GM19455 (cell line): ENCODE measurements at regions not wholly inside any gene's neighbourhood (a gene's known extent, or its start where the extent isn't known, plus 50 kb on each side); places are given as distances from the start of the nearest gene placed in this dataset.
A peak's percentile ranks its signal among the peaks of the same experiment; 100 is the strongest.

Experiments used
- ATAC-seq: cut with Tn5 transposase; IDR thresholded peaks from one replicate; pipeline ENCODE4 v1.9.1; 2021; ENCODE audit not compliant: unreplicated experiment

GRCh38 chr7:142379201-142379885 is 121.5 kb upstream of the PRSS58 start:
- ATAC-seq, result no peak

GRCh38 chr7:142377567-142377966 is 119.7 kb upstream of the PRSS58 start:
- ATAC-seq, result no peak

- ATAC-seq, result no peak
Observed at GRCh38 chr7:142376356-142376997, 118.6 kb upstream of the PRSS58 start.

DNA sequence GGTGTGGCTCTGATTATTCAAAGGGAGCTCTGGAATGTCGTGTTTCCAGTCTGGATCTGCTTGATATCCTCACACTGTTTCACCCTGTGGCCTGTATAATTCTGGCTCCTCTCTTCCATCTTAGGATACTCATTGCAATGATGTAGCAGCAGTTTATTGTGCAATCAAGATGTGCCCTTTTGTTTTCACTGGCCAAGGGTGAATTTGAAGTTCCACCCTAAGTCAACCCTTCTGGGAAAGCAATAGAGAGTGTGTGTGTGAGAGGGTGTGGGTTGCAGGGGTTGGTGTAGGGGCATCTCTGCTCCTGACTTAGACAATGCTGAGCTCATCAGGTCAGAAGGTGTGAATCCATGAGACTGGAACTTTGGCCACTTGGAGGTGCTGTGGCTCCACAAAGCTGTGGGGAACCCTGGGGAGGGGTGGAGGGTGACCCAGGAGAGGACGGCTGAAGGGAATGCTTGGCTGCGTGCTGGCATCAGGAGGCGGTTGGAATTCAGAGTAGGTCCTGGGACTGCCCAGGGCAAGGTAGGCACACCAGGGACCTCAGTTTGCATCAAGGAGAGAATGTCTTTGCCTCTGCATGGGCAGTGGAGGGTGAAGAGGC is 118.0 kb upstream of the PRSS58 start:
- ATAC-seq, result no peak

DNA sequence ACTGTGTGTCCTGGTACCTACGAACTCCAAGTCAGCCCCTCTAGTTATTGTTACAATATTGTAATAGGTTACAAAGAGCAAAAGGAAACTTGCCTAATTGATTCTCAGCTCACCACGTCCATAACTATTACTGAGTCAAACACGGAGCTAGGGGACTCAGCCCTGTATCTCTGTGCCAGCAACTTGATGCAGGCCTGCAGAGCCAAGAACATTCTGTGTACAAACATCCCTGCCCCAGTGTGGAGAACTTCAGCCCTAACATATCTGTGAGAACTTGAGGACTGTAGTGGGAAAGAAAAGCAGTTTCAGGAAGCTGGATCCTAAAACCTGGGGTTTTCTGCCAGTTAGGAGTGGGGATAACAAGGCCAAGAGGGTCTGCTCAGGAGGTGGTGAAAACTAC is 114.9 kb upstream of the PRSS58 start:
- no peak for ATAC-seq

DNA sequence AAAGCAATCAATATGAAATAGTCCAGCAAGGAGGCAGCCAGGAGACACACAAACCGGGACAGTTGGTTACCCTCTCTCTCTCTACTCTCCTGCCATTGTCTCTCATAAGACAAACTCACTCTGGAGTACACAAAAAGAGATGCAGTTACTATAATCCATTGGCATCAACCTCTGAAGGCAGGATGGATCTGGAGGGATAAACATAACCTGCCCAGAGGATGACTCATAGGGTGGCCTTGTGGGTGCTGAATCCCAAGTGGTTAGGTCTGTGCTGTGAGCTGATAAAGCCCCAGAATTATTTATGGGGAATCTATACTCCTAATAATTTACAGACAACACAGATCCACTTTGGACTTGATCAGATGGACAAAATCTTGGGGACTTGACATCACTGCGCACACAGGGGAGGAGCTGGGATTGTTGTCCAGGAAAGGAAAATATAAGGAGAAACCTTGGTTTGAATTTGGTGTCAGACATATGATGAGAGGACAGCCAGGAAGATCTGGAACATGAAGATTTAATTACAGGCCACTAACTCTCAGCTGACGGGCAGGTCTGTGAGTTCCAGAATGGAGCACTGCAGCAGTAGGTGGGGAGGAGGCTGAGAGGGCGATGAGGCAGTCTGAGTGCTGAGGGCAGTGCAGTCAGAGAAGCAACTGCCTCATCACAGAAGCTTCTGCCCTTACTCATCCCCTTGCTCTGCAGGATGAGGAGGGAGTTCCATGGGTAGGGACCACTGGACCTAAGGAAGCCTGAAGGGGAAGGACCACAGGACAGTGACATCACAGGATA is 113.9 kb upstream of the PRSS58 start:
- no peak for ATAC-seq

DNA sequence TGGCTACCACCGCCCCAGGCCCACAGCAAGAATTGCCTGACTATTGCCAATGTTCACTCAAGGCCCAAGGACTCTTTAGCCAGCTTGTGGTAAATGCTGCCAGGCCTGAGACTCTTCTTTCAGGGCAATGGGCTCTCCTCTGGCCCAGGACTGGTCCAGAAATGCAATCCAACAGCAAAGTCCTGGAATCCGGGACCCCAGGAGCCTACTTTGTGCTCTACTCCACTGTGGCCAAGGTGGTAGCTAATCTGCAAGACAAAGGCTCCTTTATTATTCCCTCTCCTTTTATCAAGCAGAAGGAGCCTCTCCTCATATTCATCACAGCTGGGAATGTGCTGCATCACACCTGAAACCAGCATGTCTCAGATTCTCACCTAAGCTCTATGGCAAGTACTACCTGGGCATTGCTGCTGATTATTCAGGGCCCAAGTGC is 107.6 kb upstream of the PRSS58 start:
- ATAC-seq, result no peak

GRCh38 chr7:142364551-142364950 is 106.7 kb upstream of the PRSS58 start:
- no peak for ATAC-seq

- ATAC-seq, result no peak
Observed at GRCh38 chr7:142362349-142362748, 104.5 kb upstream of the PRSS58 start.

DNA sequence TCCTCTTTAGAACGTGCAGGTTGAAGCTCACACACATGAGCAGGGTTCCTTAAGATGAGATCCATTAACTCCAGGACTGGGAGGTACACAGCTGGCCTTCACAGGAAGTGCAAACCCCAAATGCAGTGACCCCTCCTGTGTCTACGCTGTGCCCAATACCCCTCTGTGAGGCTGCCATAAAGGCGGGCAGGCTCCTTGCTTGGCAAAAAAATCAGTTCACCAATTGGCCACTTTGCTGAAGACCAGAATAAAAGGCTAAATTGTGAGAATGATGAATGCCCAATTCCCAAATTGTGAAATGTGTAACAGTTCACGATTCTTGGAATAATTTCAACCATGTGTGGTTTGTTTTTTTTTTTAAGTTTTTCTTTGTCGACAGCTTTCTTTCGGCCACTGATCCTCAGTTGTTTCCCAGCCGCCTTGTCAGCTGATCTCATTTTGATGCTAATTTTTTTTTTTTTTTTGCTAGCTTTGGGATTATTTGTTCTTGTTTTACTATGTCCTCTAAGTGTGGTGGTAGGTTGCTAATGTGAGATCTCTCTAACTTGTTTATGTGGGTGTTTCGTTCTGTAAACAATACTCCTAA is 101.9 kb upstream of the PRSS58 start:
- no peak for ATAC-seq

- ATAC-seq, result peak; percentile 91
Observed at GRCh38 chr7:142357953-142358520, 100.2 kb upstream of the PRSS58 start.

DNA sequence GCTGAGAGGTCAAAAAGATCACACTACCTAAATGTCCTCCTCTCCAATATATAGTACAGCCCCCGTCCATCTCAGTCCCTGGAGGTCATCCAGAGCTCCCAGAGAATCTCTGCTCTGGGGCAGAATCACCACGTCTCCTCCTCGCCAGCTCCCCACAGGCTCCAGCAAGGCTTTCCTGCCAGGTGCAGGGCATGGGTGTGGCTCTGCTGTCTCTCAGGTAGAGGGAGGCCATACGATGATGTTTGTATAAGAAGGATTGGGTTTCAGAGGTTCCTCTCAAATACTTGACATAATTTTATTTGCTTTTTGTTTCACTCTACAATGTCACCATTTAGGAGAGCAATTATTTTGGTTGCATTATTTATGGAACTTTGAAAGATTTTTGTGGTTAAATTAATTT is 98.3 kb upstream of the PRSS58 start:
- no peak for ATAC-seq

- no peak for ATAC-seq
Observed at GRCh38 chr7:142355328-142355727, 97.5 kb upstream of the PRSS58 start.

- no peak for ATAC-seq
Observed at GRCh38 chr7:142353147-142354060, 95.5 kb upstream of the PRSS58 start.

GRCh38 chr7:142352543-142352942 is 94.7 kb upstream of the PRSS58 start:
- no peak for ATAC-seq

DNA sequence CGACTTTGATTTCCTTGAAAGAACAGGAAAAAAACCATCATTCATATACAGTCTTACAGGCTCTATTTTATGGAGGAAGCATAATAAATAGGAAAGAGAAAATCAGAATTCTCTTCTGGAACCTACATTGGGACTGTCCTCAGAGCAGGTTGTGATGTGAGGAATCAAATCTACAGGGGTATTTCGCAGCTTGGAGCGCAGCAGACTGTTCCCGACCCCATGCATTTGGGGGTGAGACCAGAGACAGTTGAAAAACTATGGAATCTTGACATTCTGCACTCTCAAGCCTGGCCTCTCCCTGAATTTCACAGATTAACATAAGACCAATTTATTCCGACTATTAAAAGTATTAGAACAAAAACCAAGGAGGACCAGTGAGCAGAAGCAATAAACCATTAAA is 93.3 kb upstream of the PRSS58 start:
- ATAC-seq, result no peak

DNA sequence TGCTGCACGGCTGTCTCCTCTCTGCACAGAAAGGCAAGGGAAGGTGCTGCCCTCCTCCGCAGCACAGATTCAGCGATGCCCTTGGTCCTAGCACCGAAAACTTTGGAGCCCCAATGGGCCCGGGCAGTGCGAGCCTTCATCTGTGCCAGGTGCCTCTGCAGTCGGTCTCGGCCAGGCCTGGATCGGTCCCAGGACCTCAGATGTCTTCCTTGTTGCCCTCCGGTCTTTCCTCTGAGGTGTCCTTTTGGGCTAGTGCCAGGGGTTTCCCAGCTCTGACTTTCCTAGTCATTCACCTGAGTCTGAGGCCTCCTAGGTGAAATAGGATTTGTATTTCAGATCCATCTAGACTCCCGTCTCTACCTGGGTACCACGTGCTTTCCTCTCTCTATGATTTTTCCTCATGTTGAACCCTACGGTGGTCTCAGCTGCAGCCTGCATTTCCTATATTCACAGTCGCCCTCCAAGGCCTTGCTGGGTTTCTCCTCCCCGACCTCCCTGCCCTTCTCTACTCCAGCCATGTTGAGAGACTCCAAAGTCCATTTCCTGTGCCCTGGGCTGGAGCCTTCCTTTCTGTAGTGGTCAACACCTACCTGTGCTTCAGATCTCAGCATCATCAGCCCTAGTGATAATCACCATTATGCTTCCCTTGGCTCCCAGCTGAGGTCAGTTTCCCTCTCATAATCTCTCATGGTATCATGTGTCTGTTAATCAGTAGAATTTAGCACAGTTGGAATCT is 92.0 kb upstream of the PRSS58 start:
- no peak for ATAC-seq

- ATAC-seq, result no peak
Observed at GRCh38 chr7:142348921-142349405, 91.1 kb upstream of the PRSS58 start.

- ATAC-seq, result no peak
Observed at GRCh38 chr7:142348100-142348499, 90.2 kb upstream of the PRSS58 start.
